Cardiac muscle cell (in vitro differentiated cells and primary cell): ENCODE measurements at regions not wholly inside any gene's neighbourhood (a gene's known extent, or its start where the extent isn't known, plus 50 kb on each side); places are given as distances from the start of the nearest gene placed in this dataset.

ENCODE experiments used
- DNase-seq, 2 donors: peaks; one replicate each; pipeline versions ENCODE4 v3.0.0 to v3.0.0-alpha.2; 2010 to 2017; ENCODE audit warnings: low read depth in 1 of 2, low spot score in 1 of 2
- H3K27ac ChIP-seq: fragments of 200-600 bp; sonication (generic); 2 replicates; pipeline ENCODE4 v1.5.1; 2016
- H3K27me3 ChIP-seq: fragments of 200-600 bp; sonication (generic); 2 replicates; pipeline ENCODE4 v1.6.0; 2016; ENCODE audit warnings: control low read depth
- H3K36me3 ChIP-seq: fragments of 200-600 bp; sonication (generic); 2 replicates; pipeline ENCODE4 v1.5.1; 2016; ENCODE audit warnings: control low read depth
- H3K4me1 ChIP-seq: fragments of 200-600 bp; sonication (generic); 2 replicates; pipeline ENCODE4 v1.8.1; 2017; ENCODE audit warnings: low read depth, mild to moderate bottlenecking, mixed run types
- H3K4me3 ChIP-seq: fragments of 200-600 bp; sonication (generic); 2 replicates; pipeline ENCODE4 v1.5.1; 2016; ENCODE audit warnings: mild to moderate bottlenecking
- H3K9me3 ChIP-seq: fragments of 200-600 bp; sonication (generic); 2 replicates; pipeline ENCODE4 v1.5.1; 2017; ENCODE audit warnings: low read depth, mild to moderate bottlenecking, control low read depth
- CTCF ChIP-seq: IDR thresholded peaks from 2 replicates; pipeline ENCODE4 v1.5.1; 2012; ENCODE audit warnings: low read depth, mild to moderate bottlenecking, low read length

GRCh38 chr1:172978595-172978994, 72.1 kb downstream of the TNFSF18 start:
- DNase-seq, result no peak
- no peaks in the 10 kb centered on the region for H3K4me1 ChIP-seq
- H3K27ac ChIP-seq, result no peak overlapping the region
- TF ChIP-seq CTCF, result no peak
- no peak overlapping the region for H3K4me3 ChIP-seq
- no peaks in the 10 kb centered on the region for H3K9me3 ChIP-seq
- no peaks in the 10 kb centered on the region for H3K27me3 ChIP-seq
- no peaks in the 10 kb centered on the region for H3K36me3 ChIP-seq

DNA sequence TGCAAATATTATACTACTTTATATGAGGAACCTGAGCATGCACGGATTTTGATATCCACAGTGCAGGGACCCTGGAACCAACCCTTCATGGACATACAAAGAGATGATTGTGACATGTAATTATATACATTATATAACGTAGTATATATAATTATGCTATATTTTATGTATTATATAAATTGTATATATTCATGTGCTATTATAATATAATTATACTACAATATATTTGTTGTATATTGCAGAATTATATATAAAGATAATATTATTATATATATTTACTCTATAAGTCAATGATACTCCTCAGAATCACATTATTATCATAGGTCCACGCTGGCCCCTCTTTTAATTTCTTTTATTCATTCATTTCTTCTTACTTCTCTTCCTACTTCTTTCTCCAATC, 70.9 kb downstream of the TNFSF18 start:
- no peaks in the 10 kb centered on the region for H3K4me1 ChIP-seq

DNA sequence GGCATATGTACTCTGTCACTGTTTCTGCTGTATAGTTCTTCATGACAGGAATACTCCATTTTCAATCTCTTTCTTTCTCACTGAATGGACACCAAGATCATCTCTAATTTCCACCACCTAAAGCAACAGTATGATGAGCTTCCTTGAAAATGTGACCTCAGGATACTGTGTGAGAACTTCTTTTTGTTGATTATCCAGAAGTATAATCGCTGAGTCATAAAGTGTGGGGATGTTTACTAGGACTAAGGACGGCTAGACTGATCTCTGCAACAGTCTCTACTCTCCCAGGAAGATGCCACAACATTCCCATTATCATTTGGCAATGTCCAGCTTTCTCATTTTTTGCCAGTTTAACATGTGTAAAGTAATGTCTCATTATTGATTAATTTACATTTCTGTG, 70.3 kb downstream of the TNFSF18 start:
- Histone ChIP-seq H3K36me3 (no peaks in the 10 kb centered on the region), H3K4me3 (no peak overlapping the region), H3K27ac (no peak overlapping the region), H3K27me3 (no peaks in the 10 kb centered on the region), H3K4me1 (no peaks in the 10 kb centered on the region), H3K9me3 (no peaks in the 10 kb centered on the region)
- TF ChIP-seq CTCF, result no peak
- DNase-seq, result peak in 1 of 2 donors; percentile 36

More for the DNA sequence above, 70.9 kb downstream of the TNFSF18 start:
- Histone ChIP-seq H3K4me3 (no peak overlapping the region), H3K9me3 (no peaks in the 10 kb centered on the region), H3K27ac (no peak overlapping the region), H3K36me3 (no peaks in the 10 kb centered on the region), H3K27me3 (no peaks in the 10 kb centered on the region)
- DNase-seq, result no peak
- no peak for TF ChIP-seq CTCF

- H3K4me1 ChIP-seq, result no peaks in the 10 kb centered on the region
- H3K4me3 ChIP-seq, result no peak overlapping the region
- DNase-seq, result no peak
- no peaks in the 10 kb centered on the region for H3K27me3 ChIP-seq
- TF ChIP-seq CTCF, result no peak
- H3K27ac ChIP-seq, result no peak overlapping the region
- no peaks in the 10 kb centered on the region for H3K9me3 ChIP-seq
- H3K36me3 ChIP-seq, result no peaks in the 10 kb centered on the region
Measured at GRCh38 chr1:172980971-172981370, 69.8 kb downstream of the TNFSF18 start.
